Panc1 (cell line): ENCODE measurements at regions not wholly inside any gene's neighbourhood (a gene's known extent, or its start where the extent isn't known, plus 50 kb on each side); places are given as distances from the start of the nearest gene placed in this dataset.

Experiments used
- ATAC-seq: fragments of 200-7000 bp; cut with Tn5 transposase; 2 replicates; pipeline ENCODE4 v1.9.1; 2020; ENCODE audit warnings: mild to moderate bottlenecking, moderate library complexity
- BruUV-seq: library from RNA; stranded (reverse); fragments of 400-500 nt; replicated peaks from 2 replicates; lab custom pipeline; 2021; lab: Mats Ljungman, UMichigan
- CTCF ChIA-PET: fragments of 300-600 bp; sonication (Branson Sonifier 250); formaldehyde crosslinking; loops from one replicate; lab custom pipeline; 2022; ENCODE audit warnings: antibody characterized with exemption; lab: Charles Lee
- POLR2A ChIA-PET: fragments of 300-600 bp; sonication (Branson Sonifier 250); formaldehyde crosslinking; loops from one replicate; lab custom pipeline; 2022; ENCODE audit warnings: antibody characterized with exemption; lab: Charles Lee
- DNase-seq: peaks from one replicate; pipeline ENCODE4 v3.0.0-alpha.2; 2010; ENCODE audit warnings: low read depth, low spot score
- H3K27ac ChIP-seq: 2 replicates; pipeline ENCODE4 v1.5.1; 2011; ENCODE audit warnings: mild to moderate bottlenecking, low read length, inconsistent platforms
- H3K27me3 ChIP-seq: fragments of 200-500 bp; sonication (Bioruptor generic); 2 replicates; pipeline ENCODE4 v1.6.0; 2014; ENCODE audit warnings: low read length, inconsistent platforms; ENCODE audit not compliant: control insufficient read depth, insufficient read depth
- H3K36me3 ChIP-seq: fragments of 200-500 bp; sonication (Bioruptor generic); 2 replicates; pipeline ENCODE4 v1.5.1; 2014; ENCODE audit warnings: inconsistent platforms, mild to moderate bottlenecking, low read length, moderate library complexity; ENCODE audit not compliant: control insufficient read depth, insufficient read depth
- H3K4me1 ChIP-seq: 2 replicates; pipeline ENCODE4 v1.5.1; 2011; ENCODE audit warnings: inconsistent platforms, mild to moderate bottlenecking, low read length, moderate library complexity; ENCODE audit not compliant: control insufficient read depth, insufficient read depth
- H3K4me3 ChIP-seq, 2 experiments: 2 replicates each; pipeline ENCODE4 v1.5.1; 2011 to 2012; ENCODE audit warnings: low read depth in 2 of 2, low read length in 2 of 2, mild to moderate bottlenecking in 2 of 2, inconsistent platforms in 1 of 2, moderate library complexity in 1 of 2
- H3K9me3 ChIP-seq: fragments of 200-500 bp; sonication (Bioruptor generic); 2 replicates; pipeline ENCODE4 v1.5.1; 2014; ENCODE audit warnings: low read depth, mild to moderate bottlenecking, inconsistent platforms, low read length, moderate library complexity; ENCODE audit not compliant: control insufficient read depth, insufficient read depth
- POLR2AphosphoS5 ChIP-seq: IDR thresholded peaks from 2 replicates; pipeline ENCODE4 v1.6.1; 2012; ENCODE audit warnings: mild to moderate bottlenecking, low read depth, low read length, moderate library complexity
- REST ChIP-seq, 2 experiments: IDR thresholded peaks; 2 replicates each; pipeline ENCODE4 v1.6.1; 2011 to 2012; ENCODE audit warnings: low read depth in 2 of 2, control low read depth in 1 of 2, low read length in 1 of 2, mild to moderate bottlenecking in 1 of 2, moderate library complexity in 1 of 2; ENCODE audit not compliant: insufficient read depth in 1 of 2
- SIN3A ChIP-seq: IDR thresholded peaks from 2 replicates; pipeline ENCODE4 v1.6.1; 2012; ENCODE audit warnings: low read depth, mild to moderate bottlenecking, low read length, moderate library complexity, borderline replicate concordance; ENCODE audit not compliant: insufficient read depth
- TCF7L2 ChIP-seq: IDR thresholded peaks from 2 replicates; pipeline ENCODE4 v1.6.1; 2011; ENCODE audit warnings: mild to moderate bottlenecking, low read depth, low read length, inconsistent platforms
- in situ Hi-C: cut with HindIII; loops from 2 replicates; pipeline ENCODE4 v1.10.0; 2016; ENCODE audit warnings: low sequenced_read_pairs, low pct_unique_long_range_greater_than_20kb
- intact Hi-C: fragments of 100-400 bp; cut with micrococcal nuclease; formaldehyde crosslinking; loops from one replicate; pipeline ENCODE4 v1.10.0; 2022; ENCODE audit not compliant: unreplicated experiment
- TF ChIP-seq, protein P1 (sequence below): fragments of 450-650 bp; IDR thresholded peaks from 2 replicates; pipeline ENCODE4 v1.5.1; 2017; ENCODE audit warnings: mild to moderate bottlenecking

DNA sequence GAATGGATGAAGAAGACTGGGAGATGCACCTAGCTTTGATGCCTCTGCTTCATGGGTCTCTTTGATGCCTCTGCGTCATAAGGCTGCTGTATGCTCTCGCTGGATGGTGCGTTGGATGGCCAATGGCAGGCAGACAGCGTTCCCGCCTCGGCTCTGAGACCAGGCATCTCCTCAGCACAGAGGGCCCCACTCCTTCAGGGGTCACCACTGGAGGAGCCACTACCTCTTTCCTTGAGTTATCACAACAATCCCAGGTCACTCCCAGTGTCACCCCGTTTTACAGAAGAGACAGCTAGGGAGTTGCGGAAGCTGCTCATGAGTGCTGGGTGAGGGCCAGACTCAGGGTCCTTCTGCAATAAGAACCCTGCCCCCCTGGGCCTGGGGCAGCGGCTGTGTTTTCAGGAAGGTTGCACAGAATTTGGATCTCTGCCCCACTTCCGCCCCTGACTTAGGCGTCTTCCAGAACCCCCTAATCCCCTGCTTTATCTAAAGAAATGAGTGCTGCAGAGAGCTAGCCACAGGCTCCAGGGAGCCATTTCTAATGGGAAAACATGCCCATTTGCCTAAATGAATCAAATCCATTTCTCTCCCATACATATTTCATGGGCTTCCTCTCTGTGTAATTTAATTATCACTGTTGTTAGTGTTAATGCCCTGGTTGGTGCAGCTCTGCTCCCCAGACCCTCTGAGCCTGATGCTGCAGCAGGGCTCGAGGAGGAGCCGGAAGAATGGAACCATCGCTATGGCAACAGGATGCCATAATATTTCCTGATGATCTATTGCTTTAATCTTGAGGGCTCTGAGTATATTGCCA lies 131.8 kb upstream of the HS6ST1 start:
- no peaks in the 10 kb centered on the region for H3K9me3 ChIP-seq
- H3K36me3 ChIP-seq = no peaks in the 10 kb centered on the region
- intact Hi-C loops = no loop called here
- BruUV-seq = no TSS peak
- ChIA-PET POLR2A (no interaction called here), CTCF (no interaction called here)
- H3K4me1 ChIP-seq = no peaks in the 10 kb centered on the region
- ATAC-seq = no peak
- H3K27ac ChIP-seq = no peak overlapping the region
- no peak overlapping the region for H3K4me3 ChIP-seq
- no peak for DNase-seq
- no peaks in the 10 kb centered on the region for H3K27me3 ChIP-seq
- TF ChIP-seq POLR2AphosphoS5 (no peak), REST (IDR thresholded peaks at IDR 0.05; ENCODE audit: insufficient read depth in 1 of 2, low read depth in 2 of 2, low read length in 1 of 2) (no peak), SIN3A (no peak), TCF7L2 (no peak)
- TF ChIP-seq, protein P1, sequence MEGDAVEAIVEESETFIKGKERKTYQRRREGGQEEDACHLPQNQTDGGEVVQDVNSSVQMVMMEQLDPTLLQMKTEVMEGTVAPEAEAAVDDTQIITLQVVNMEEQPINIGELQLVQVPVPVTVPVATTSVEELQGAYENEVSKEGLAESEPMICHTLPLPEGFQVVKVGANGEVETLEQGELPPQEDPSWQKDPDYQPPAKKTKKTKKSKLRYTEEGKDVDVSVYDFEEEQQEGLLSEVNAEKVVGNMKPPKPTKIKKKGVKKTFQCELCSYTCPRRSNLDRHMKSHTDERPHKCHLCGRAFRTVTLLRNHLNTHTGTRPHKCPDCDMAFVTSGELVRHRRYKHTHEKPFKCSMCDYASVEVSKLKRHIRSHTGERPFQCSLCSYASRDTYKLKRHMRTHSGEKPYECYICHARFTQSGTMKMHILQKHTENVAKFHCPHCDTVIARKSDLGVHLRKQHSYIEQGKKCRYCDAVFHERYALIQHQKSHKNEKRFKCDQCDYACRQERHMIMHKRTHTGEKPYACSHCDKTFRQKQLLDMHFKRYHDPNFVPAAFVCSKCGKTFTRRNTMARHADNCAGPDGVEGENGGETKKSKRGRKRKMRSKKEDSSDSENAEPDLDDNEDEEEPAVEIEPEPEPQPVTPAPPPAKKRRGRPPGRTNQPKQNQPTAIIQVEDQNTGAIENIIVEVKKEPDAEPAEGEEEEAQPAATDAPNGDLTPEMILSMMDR = no peak
- in situ Hi-C loops = no loop called here

DNA sequence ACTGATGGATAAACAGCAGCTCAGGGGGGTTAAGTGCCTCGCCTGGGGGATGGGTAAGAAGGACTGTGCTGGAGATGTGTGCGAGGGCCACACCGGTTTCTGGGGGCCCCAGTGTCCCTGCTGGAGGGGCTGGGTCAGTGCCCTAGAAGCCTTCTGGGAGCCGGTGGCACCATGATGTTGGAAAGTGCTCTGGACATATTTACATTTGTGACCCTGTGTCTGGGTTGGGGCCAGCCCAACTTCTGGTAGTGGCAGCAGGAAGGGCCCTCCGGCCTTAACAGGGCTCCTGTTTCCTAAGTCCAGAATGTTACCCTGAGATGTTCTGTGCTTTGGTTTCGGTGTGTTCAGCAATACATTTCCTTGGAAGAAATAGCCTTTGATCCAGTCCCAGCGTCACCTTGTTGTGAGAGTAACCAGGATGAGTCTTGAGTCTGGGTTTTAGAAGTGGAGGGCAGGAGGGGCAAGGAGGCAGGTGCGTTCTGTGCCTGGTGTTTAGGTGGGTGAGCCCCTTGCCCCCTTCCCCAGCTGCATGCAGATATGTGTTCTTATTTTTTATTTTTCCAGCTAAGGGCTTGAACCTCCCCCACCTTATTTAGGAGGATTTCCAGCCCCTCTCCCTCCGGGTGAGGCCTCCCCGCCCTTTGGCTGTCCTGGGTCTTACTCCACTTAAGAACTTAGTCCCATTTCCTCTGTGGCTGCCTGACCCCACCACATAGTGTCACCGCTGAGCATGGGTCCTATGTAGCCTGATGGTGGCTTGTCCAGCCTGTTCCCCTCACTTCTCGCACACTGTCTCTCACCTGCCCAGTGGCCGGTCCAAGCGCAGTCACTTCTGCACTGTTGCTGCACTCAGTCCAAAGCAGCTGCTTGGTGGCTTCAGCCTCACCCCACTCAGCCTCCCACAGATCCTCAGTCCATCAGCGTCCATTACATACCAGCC lies 132.7 kb upstream of the HS6ST1 start:
- H3K4me1 ChIP-seq = no peaks in the 10 kb centered on the region
- H3K36me3 ChIP-seq = no peaks in the 10 kb centered on the region
- intact Hi-C loops = no loop called here
- H3K27me3 ChIP-seq = no peaks in the 10 kb centered on the region
- in situ Hi-C loops = no loop called here
- TF ChIP-seq, protein P1 = no peak
- TF ChIP-seq SIN3A (no peak), TCF7L2 (no peak), POLR2AphosphoS5 (no peak), REST (IDR thresholded peaks at IDR 0.05; ENCODE audit: insufficient read depth in 1 of 2, low read depth in 2 of 2, low read length in 1 of 2) (no peak)
- H3K27ac ChIP-seq = no peak overlapping the region
- POLR2A ChIA-PET = no interaction called here
- CTCF ChIA-PET = no interaction called here
- H3K4me3 ChIP-seq = no peak overlapping the region
- ATAC-seq = no peak
- no TSS peak for BruUV-seq
- H3K9me3 ChIP-seq = no peaks in the 10 kb centered on the region
- DNase-seq = no peak
